Tibial artery (tissue), 4 donors: ENCODE measurements at regions not wholly inside any gene's neighbourhood (a gene's known extent, or its start where the extent isn't known, plus 50 kb on each side); places are given as distances from the start of the nearest gene placed in this dataset.

Experiments used
- DNase-seq, 2 donors: peaks; one replicate each; pipeline ENCODE4 v3.0.0-alpha.2; 2019
- H3K27ac ChIP-seq, 2 donors: fragments of 200-600 bp; sonication (generic) in 1 of 2; 1 replicate in 1 of 2; 2 replicates in 1 of 2; pipeline ENCODE4 v1.5.1; 2018 to 2019; ENCODE audit warnings: mild to moderate bottlenecking in 1 of 2
- H3K27me3 ChIP-seq, 2 donors: fragments of 200-600 bp; sonication (generic) in 1 of 2; one replicate each; pipeline versions ENCODE4 v1.5.1 to v1.6.0; 2016 to 2019
- H3K36me3 ChIP-seq, 3 donors: fragments of 200-600 bp; sonication (generic) in 2 of 3; one replicate each; pipeline ENCODE4 v1.5.1; 2016 to 2019; ENCODE audit warnings: mild to moderate bottlenecking in 2 of 3
- H3K4me1 ChIP-seq, 4 donors: fragments of 200-600 bp; sonication (generic) in 2 of 4; 1 replicate in 3 of 4; 2 replicates in 1 of 4; pipeline ENCODE4 v1.5.1; 2016 to 2019
- H3K4me3 ChIP-seq, 2 donors: fragments of 200-600 bp; sonication (generic) in 1 of 2; 1 replicate in 1 of 2; 2 replicates in 1 of 2; pipeline ENCODE4 v1.5.1; 2018 to 2019; ENCODE audit warnings: mild to moderate bottlenecking in 2 of 2
- H3K9me3 ChIP-seq, 3 donors: fragments of 200-600 bp; sonication (generic) in 1 of 3; one replicate each; pipeline ENCODE4 v1.5.1; 2016 to 2019
- CTCF ChIP-seq, 2 experiments: fragments of 200-600 bp in 1 of 2; fragments of 450-650 bp in 1 of 2; IDR thresholded peaks; one replicate each; pipeline ENCODE4 v1.5.1; 2017 to 2019; ENCODE audit warnings: antibody characterized with exemption in 2 of 2, mild to moderate bottlenecking in 1 of 2, moderate library complexity in 1 of 2
- intact Hi-C: fragments of 100-400 bp; cut with DNase I; formaldehyde crosslinking; loops from one replicate; pipeline ENCODE4 v1.15.0; 2023; ENCODE audit warnings: low total_unique reads

GRCh38 chr1:87728169-87728568 is 399.5 kb downstream of the LMO4 start:
- Histone ChIP-seq H3K4me3 (no peak overlapping the region), H3K27me3 (no peaks in the 10 kb centered on the region), H3K27ac (no peak overlapping the region), H3K4me1 (peaks cover 0 to 8% (median 2%) of the 10 kb centered on the region in 4 donors), H3K9me3 (no peaks in the 10 kb centered on the region), H3K36me3 (no peaks in the 10 kb centered on the region)
- intact Hi-C loops = no loop called here
- TF ChIP-seq CTCF (IDR thresholded peaks at IDR 0.05) = no peak
- DNase-seq = no peak

- Histone ChIP-seq H3K9me3 (no peaks in the 10 kb centered on the region), H3K27ac (no peak overlapping the region), H3K27me3 (no peaks in the 10 kb centered on the region), H3K4me3 (no peak overlapping the region), H3K36me3 (no peaks in the 10 kb centered on the region), H3K4me1 (peaks cover 0 to 8% (median 2%) of the 10 kb centered on the region in 4 donors)
- intact Hi-C loops = no loop called here
- TF ChIP-seq CTCF (IDR thresholded peaks at IDR 0.05) = no peak
- no peak for DNase-seq
Observed at GRCh38 chr1:87730274-87731216, 401.9 kb downstream of the LMO4 start.

GRCh38 chr1:87733386-87733785 is 404.7 kb downstream of the LMO4 start:
- no peak for TF ChIP-seq CTCF (IDR thresholded peaks at IDR 0.05)
- no peak for DNase-seq

GRCh38 chr1:87735750-87736149 is 407.1 kb downstream of the LMO4 start:
- Histone ChIP-seq H3K27me3 (no peaks in the 10 kb centered on the region), H3K9me3 (no peaks in the 10 kb centered on the region), H3K36me3 (no peaks in the 10 kb centered on the region), H3K4me3 (no peak overlapping the region), H3K27ac (no peak overlapping the region), H3K4me1 (no peaks in the 10 kb centered on the region)
- TF ChIP-seq CTCF (IDR thresholded peaks at IDR 0.05) = no peak
- DNase-seq = no peak
- intact Hi-C loops = no loop called here

More at GRCh38 chr1:87733386-87733785, 404.7 kb downstream of the LMO4 start:
- no peaks in the 10 kb centered on the region for H3K9me3 ChIP-seq
- peaks cover 0 to 8% (median 2%) of the 10 kb centered on the region in 4 donors for H3K4me1 ChIP-seq
- no peak overlapping the region for H3K4me3 ChIP-seq
- intact Hi-C loops = no loop called here
- no peaks in the 10 kb centered on the region for H3K27me3 ChIP-seq
- H3K27ac ChIP-seq = no peak overlapping the region
- no peaks in the 10 kb centered on the region for H3K36me3 ChIP-seq

- intact Hi-C loops = no loop called here
Observed at GRCh38 chr1:87739141-87739540, 410.5 kb downstream of the LMO4 start.

More at GRCh38 chr1:87739141-87739540, 410.5 kb downstream of the LMO4 start:
- H3K36me3 ChIP-seq = no peaks in the 10 kb centered on the region
- no peak overlapping the region for H3K27ac ChIP-seq
- no peaks in the 10 kb centered on the region for H3K27me3 ChIP-seq
- no peak for DNase-seq
- no peaks in the 10 kb centered on the region for H3K9me3 ChIP-seq
- no peak for TF ChIP-seq CTCF (IDR thresholded peaks at IDR 0.05)
- no peaks in the 10 kb centered on the region for H3K4me1 ChIP-seq
- H3K4me3 ChIP-seq = no peak overlapping the region
